BE2C (cell line): ENCODE measurements at regions not wholly inside any gene's neighbourhood (a gene's known extent, or its start where the extent isn't known, plus 50 kb on each side); places are given as distances from the start of the nearest gene placed in this dataset.

Experiments used
- DNase-seq: peaks from one replicate; pipeline ENCODE4 v3.0.0-alpha.2; 2020
- H3K27me3 ChIP-seq: fragments of 250-450 bp; sonication (Bioruptor Pico); 2 replicates; pipeline ENCODE4 v1.5.1; 2020; ENCODE audit warnings: mild to moderate bottlenecking
- H3K36me3 ChIP-seq: fragments of 250-450 bp; sonication (Bioruptor Pico); 2 replicates; pipeline ENCODE4 v1.5.1; 2020; ENCODE audit warnings: mild to moderate bottlenecking
- H3K4me1 ChIP-seq: fragments of 250-450 bp; sonication (Bioruptor Pico); 2 replicates; pipeline ENCODE4 v1.5.1; 2020
- H3K4me3 ChIP-seq: 2 replicates; pipeline ENCODE4 v1.5.1; 2011; ENCODE audit warnings: low read depth, low read length
- H3K9me3 ChIP-seq: fragments of 250-450 bp; sonication (Bioruptor Pico); 2 replicates; pipeline ENCODE4 v1.5.1; 2020
- CTCF ChIP-seq: IDR thresholded peaks from 2 replicates; pipeline ENCODE4 v1.5.1; 2012; ENCODE audit warnings: mild to moderate bottlenecking, low read depth, low read length

- TF ChIP-seq CTCF, result no peak
- DNase-seq, result no peak
- Histone ChIP-seq H3K4me1 (no peaks in the 10 kb centered on the region), H3K27me3 (no peaks in the 10 kb centered on the region), H3K36me3 (no peaks in the 10 kb centered on the region), H3K9me3 (no peaks in the 10 kb centered on the region), H3K4me3 (no peak overlapping the region)
Measured at GRCh38 chr5:96302174-96302738, 130.8 kb downstream of the PCSK1 start.

- no peaks in the 10 kb centered on the region for H3K4me1 ChIP-seq
- no peak for DNase-seq
- no peaks in the 10 kb centered on the region for H3K36me3 ChIP-seq
- no peaks in the 10 kb centered on the region for H3K9me3 ChIP-seq
- H3K4me3 ChIP-seq, result no peak overlapping the region
- no peak for TF ChIP-seq CTCF
- no peaks in the 10 kb centered on the region for H3K27me3 ChIP-seq
Measured at GRCh38 chr5:96300976-96301375, 132.1 kb downstream of the PCSK1 start.

- Histone ChIP-seq H3K9me3 (no peaks in the 10 kb centered on the region), H3K4me3 (no peak overlapping the region), H3K27me3 (no peaks in the 10 kb centered on the region), H3K36me3 (no peaks in the 10 kb centered on the region), H3K4me1 (no peaks in the 10 kb centered on the region)
- TF ChIP-seq CTCF, result no peak
- DNase-seq, result no peak
Measured at GRCh38 chr5:96297867-96298266, 135.2 kb downstream of the PCSK1 start.

GRCh38 chr5:96297290-96297689 lies 135.8 kb downstream of the PCSK1 start:
- H3K9me3 ChIP-seq, result no peaks in the 10 kb centered on the region
- no peaks in the 10 kb centered on the region for H3K4me1 ChIP-seq
- peak; percentile 53 for DNase-seq
- no peak for TF ChIP-seq CTCF
- no peak overlapping the region for H3K4me3 ChIP-seq
- H3K36me3 ChIP-seq, result no peaks in the 10 kb centered on the region
- no peaks in the 10 kb centered on the region for H3K27me3 ChIP-seq

GRCh38 chr5:96294884-96295202 lies 138.2 kb downstream of the PCSK1 start:
- no peak for DNase-seq
- no peaks in the 10 kb centered on the region for H3K4me1 ChIP-seq
- H3K36me3 ChIP-seq, result no peaks in the 10 kb centered on the region
- H3K9me3 ChIP-seq, result no peaks in the 10 kb centered on the region
- TF ChIP-seq CTCF, result no peak
- H3K4me3 ChIP-seq, result no peak overlapping the region
- no peaks in the 10 kb centered on the region for H3K27me3 ChIP-seq

- no peak for DNase-seq
- TF ChIP-seq CTCF, result no peak
- Histone ChIP-seq H3K9me3 (no peaks in the 10 kb centered on the region), H3K36me3 (no peaks in the 10 kb centered on the region), H3K4me3 (no peak overlapping the region), H3K27me3 (no peaks in the 10 kb centered on the region), H3K4me1 (no peaks in the 10 kb centered on the region)
Measured at GRCh38 chr5:96293966-96294883, 138.8 kb downstream of the PCSK1 start.
